Lower leg skin (tissue), 3 donors: ENCODE measurements at regions not wholly inside any gene's neighbourhood (a gene's known extent, or its start where the extent isn't known, plus 50 kb on each side); places are given as distances from the start of the nearest gene placed in this dataset.

ENCODE experiments used
- POLR2A ChIP-seq, 2 donors: fragments of 450-650 bp; IDR thresholded peaks; one replicate each; pipeline ENCODE4 v1.6.1; 2016 to 2017; ENCODE audit warnings: antibody characterized with exemption in 2 of 2, mild to moderate bottlenecking in 1 of 2, moderate library complexity in 1 of 2
- TF ChIP-seq, protein P1 (sequence below), 3 donors: fragments of 450-650 bp; IDR thresholded peaks; one replicate each; pipeline ENCODE4 v1.5.1; 2016; ENCODE audit warnings: antibody characterized with exemption in 3 of 3, mild to moderate bottlenecking in 3 of 3, moderate library complexity in 2 of 3

DNA sequence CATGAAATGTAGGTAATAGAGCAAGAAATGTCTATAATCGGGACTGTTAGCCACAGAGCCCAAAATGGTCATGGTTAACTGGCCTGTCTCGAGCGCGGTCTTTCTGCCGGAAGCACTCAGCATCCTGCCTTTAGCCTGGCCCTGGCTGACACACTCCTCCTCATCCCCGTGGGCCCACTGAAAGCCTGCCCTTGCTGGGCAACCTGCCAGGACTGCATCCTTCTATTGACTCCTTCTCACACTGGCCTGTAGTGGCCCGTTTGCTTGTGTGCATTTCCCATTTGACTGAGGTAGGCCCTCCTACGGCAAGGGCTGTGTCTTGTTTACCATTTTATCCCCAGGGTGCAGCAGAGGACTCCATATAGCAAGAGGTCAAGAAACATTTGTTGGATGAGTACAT lies 215.7 kb downstream of the ATPSCKMT start:
- TF ChIP-seq, protein P1, sequence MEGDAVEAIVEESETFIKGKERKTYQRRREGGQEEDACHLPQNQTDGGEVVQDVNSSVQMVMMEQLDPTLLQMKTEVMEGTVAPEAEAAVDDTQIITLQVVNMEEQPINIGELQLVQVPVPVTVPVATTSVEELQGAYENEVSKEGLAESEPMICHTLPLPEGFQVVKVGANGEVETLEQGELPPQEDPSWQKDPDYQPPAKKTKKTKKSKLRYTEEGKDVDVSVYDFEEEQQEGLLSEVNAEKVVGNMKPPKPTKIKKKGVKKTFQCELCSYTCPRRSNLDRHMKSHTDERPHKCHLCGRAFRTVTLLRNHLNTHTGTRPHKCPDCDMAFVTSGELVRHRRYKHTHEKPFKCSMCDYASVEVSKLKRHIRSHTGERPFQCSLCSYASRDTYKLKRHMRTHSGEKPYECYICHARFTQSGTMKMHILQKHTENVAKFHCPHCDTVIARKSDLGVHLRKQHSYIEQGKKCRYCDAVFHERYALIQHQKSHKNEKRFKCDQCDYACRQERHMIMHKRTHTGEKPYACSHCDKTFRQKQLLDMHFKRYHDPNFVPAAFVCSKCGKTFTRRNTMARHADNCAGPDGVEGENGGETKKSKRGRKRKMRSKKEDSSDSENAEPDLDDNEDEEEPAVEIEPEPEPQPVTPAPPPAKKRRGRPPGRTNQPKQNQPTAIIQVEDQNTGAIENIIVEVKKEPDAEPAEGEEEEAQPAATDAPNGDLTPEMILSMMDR (IDR thresholded peaks at IDR 0.05): no peak
- no peak for TF ChIP-seq POLR2A (IDR thresholded peaks at IDR 0.05)
